Natural killer cell (primary cell): ENCODE measurements at regions not wholly inside any gene's neighbourhood (a gene's known extent, or its start where the extent isn't known, plus 50 kb on each side); places are given as distances from the start of the nearest gene placed in this dataset.

Experiments used
- ATAC-seq, 3 donors: fragments of 150-1000 bp in 2 of 3; fragments of 200-7000 bp in 1 of 3; cut with Tn5 transposase; 1 replicate in 1 of 3; 2 replicates in 2 of 3; pipeline ENCODE4 v1.10.0; 2021; ENCODE audit warnings: mild to moderate bottlenecking in 2 of 3, moderate library complexity in 2 of 3
- DNase-seq, 2 donors: peaks; one replicate each; pipeline versions ENCODE4 v3.0.0 to v3.0.0-alpha.2; 2013 to 2021; ENCODE audit warnings: mixed read lengths in 1 of 2
- H3K27ac ChIP-seq: one replicate; pipeline ENCODE4 v1.5.1; 2013; ENCODE audit warnings: mild to moderate bottlenecking, low read length
- H3K27me3 ChIP-seq: one replicate; pipeline ENCODE4 v1.6.1; 2013; ENCODE audit warnings: low read length; ENCODE audit not compliant: control insufficient read depth, insufficient read depth
- H3K36me3 ChIP-seq: one replicate; pipeline ENCODE4 v1.6.1; 2013; ENCODE audit warnings: low read length; ENCODE audit not compliant: control insufficient read depth, insufficient read depth
- H3K4me1 ChIP-seq: one replicate; pipeline ENCODE4 v1.6.1; 2013; ENCODE audit warnings: low read length; ENCODE audit not compliant: control insufficient read depth, insufficient read depth
- H3K4me3 ChIP-seq: one replicate; pipeline ENCODE4 v1.5.1; 2013; ENCODE audit warnings: low read length
- H3K9me3 ChIP-seq: one replicate; pipeline ENCODE4 v1.6.1; 2013; ENCODE audit warnings: low read length; ENCODE audit not compliant: control insufficient read depth, insufficient read depth
- H3K27ac Mint-ChIP-seq, 2 donors: one replicate each; pipeline ENCODE4 v1.8.0; 2022; ENCODE audit warnings: mild to moderate bottlenecking in 2 of 2, mixed read lengths in 2 of 2, moderate library complexity in 1 of 2
- H3K27me3 Mint-ChIP-seq, 2 donors: one replicate each; pipeline ENCODE4 v1.8.0; 2022; ENCODE audit warnings: low read depth in 2 of 2, mixed read lengths in 2 of 2
- H3K36me3 Mint-ChIP-seq: one replicate; pipeline ENCODE4 v1.8.0; 2022; ENCODE audit warnings: mixed read lengths
- H3K4me1 Mint-ChIP-seq, 2 donors: one replicate each; pipeline ENCODE4 v1.8.0; 2022; ENCODE audit warnings: mixed read lengths in 2 of 2
- H3K4me3 Mint-ChIP-seq: one replicate; pipeline ENCODE4 v1.8.0; 2022; ENCODE audit warnings: mild to moderate bottlenecking, moderate library complexity, mixed read lengths
- H3K9me3 Mint-ChIP-seq, 2 donors: one replicate each; pipeline ENCODE4 v1.8.0; 2022; ENCODE audit warnings: mixed read lengths in 2 of 2
- WGBS: methylation state at CpG from one replicate; pipeline ENCODE4 v1.1.7; 2013; ENCODE audit warnings: missing lambda C conversion rate; ENCODE audit not compliant: insufficient coverage; 5-methylcytosine and 5-hydroxymethylcytosine counted together
- intact Hi-C: fragments of 100-400 bp; cut with micrococcal nuclease; formaldehyde crosslinking; loops from one replicate; pipeline ENCODE4 v1.14.2; 2022
- TF ChIP-seq, protein P1 (sequence below): fragments of 200-600 bp; IDR thresholded peaks from one replicate; pipeline ENCODE4 v1.8.0; 2022; ENCODE audit warnings: antibody characterized with exemption

GRCh38 chr1:29916656-29917369 is 680.5 kb downstream of the PTPRU start:
- no peak overlapping the region for H3K4me3 ChIP-seq
- no peak overlapping the region for H3K4me3 Mint-ChIP-seq
- no peak for ATAC-seq
- intact Hi-C loops, result loop anchor here (10.0 kb wide), 1 partner anchor 178 kb away; no protein-coding TSS in a partner anchor
- H3K27me3 ChIP-seq, result no peaks in the 10 kb centered on the region
- TF ChIP-seq, protein P1, sequence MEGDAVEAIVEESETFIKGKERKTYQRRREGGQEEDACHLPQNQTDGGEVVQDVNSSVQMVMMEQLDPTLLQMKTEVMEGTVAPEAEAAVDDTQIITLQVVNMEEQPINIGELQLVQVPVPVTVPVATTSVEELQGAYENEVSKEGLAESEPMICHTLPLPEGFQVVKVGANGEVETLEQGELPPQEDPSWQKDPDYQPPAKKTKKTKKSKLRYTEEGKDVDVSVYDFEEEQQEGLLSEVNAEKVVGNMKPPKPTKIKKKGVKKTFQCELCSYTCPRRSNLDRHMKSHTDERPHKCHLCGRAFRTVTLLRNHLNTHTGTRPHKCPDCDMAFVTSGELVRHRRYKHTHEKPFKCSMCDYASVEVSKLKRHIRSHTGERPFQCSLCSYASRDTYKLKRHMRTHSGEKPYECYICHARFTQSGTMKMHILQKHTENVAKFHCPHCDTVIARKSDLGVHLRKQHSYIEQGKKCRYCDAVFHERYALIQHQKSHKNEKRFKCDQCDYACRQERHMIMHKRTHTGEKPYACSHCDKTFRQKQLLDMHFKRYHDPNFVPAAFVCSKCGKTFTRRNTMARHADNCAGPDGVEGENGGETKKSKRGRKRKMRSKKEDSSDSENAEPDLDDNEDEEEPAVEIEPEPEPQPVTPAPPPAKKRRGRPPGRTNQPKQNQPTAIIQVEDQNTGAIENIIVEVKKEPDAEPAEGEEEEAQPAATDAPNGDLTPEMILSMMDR, result no peak
- 90% methylated on average over 2 of the region's 3 CpGs for WGBS
- no peaks in the 10 kb centered on the region for H3K4me1 Mint-ChIP-seq
- H3K9me3 Mint-ChIP-seq, result no peaks in the 10 kb centered on the region
- DNase-seq, result no peak
- H3K27me3 Mint-ChIP-seq, result peaks cover 10 to 46% of the 10 kb centered on the region in 2 donors
- no peaks in the 10 kb centered on the region for H3K36me3 ChIP-seq
- no peaks in the 10 kb centered on the region for H3K36me3 Mint-ChIP-seq
- no peaks in the 10 kb centered on the region for H3K4me1 ChIP-seq
- no peaks in the 10 kb centered on the region for H3K9me3 ChIP-seq
- no peak overlapping the region for H3K27ac ChIP-seq
- H3K27ac Mint-ChIP-seq, result no peak overlapping the region

- no peaks in the 10 kb centered on the region for H3K9me3 ChIP-seq
- no peak for ATAC-seq
- H3K36me3 ChIP-seq, result no peaks in the 10 kb centered on the region
- H3K27ac ChIP-seq, result no peak overlapping the region
- Mint-ChIP-seq H3K4me1 (no peaks in the 10 kb centered on the region), H3K36me3 (no peaks in the 10 kb centered on the region), H3K4me3 (no peak overlapping the region), H3K27me3 (peaks cover 10 to 48% of the 10 kb centered on the region in 2 donors), H3K27ac (no peak overlapping the region), H3K9me3 (no peaks in the 10 kb centered on the region)
- no peaks in the 10 kb centered on the region for H3K27me3 ChIP-seq
- no peak overlapping the region for H3K4me3 ChIP-seq
- TF ChIP-seq, protein P1, result no peak
- intact Hi-C loops, result loop anchor here (10.0 kb wide), 1 partner anchor 180 kb away; no protein-coding TSS in a partner anchor
- WGBS, result 13% methylated on average over 1 of the region's 1 CpG
- DNase-seq, result no peak
- H3K4me1 ChIP-seq, result no peaks in the 10 kb centered on the region
These were observed 678.6 kb downstream of the PTPRU start for GRCh38 chr1:29914936-29915335.

DNA sequence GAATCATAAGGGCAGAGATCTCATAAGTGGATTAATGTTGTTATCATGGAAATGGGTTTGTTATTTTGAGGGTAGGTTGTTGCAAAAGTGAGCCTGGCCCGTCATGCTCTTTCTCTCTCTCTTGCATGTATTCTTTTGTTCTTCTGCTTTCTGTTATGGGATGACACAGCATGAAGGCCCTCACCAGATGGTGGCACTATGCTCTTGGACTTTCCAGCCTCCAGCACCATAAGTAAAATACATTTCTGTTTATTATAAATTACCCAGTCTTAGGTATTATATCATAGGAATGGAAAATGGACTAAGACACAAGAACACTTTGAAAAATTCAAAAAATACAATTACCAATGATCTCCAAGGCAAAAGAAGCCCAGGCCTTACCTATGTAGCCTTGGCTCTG is 676.1 kb downstream of the PTPRU start:
- Histone ChIP-seq H3K36me3 (no peaks in the 10 kb centered on the region), H3K9me3 (no peaks in the 10 kb centered on the region), H3K27ac (no peak overlapping the region), H3K4me1 (no peaks in the 10 kb centered on the region), H3K27me3 (no peaks in the 10 kb centered on the region), H3K4me3 (no peak overlapping the region)
- peak in 1 of 2 donors; percentile 18 for DNase-seq
- Mint-ChIP-seq H3K4me3 (no peak overlapping the region), H3K27ac (no peak overlapping the region), H3K27me3 (peaks cover 7 to 40% of the 10 kb centered on the region in 2 donors), H3K4me1 (no peaks in the 10 kb centered on the region), H3K9me3 (no peaks in the 10 kb centered on the region), H3K36me3 (no peaks in the 10 kb centered on the region)
- WGBS, result 50% methylated on average over 1 of the region's 1 CpG
- intact Hi-C loops, result loop anchor here (1.0 to 10.0 kb wide), 3 partner anchors 182 to 468 kb away; no protein-coding TSS in a partner anchor
- TF ChIP-seq, protein P1, result peak; percentile 25
- no peak for ATAC-seq
